ENCODE measurements at regions not wholly inside any gene's neighbourhood (a gene's known extent, or its start where the extent isn't known, plus 50 kb on each side); places are given as distances from the start of the nearest gene placed in this dataset.

DNA sequence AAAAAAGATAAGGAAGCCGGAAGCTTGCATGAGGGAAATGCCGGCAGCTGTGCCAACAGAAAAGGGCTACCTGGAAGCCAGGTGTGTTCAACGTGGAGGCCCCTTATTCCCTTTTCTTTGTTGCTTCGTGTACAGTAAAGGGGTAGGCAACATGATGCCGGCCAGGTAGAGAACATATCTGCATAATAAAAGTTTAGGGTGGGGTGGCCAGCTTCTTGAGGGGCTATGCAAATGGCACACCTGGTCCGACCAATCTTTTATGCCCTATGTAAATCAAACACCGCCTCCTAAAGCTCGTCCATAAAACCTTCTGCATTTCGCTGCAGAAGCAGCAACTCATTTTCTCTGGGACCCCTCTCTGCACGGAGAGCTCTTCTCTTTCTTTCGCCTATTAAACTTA, 911.6 kb downstream of the KCNJ2 start:
- DNase-seq (ENCODE audit: low read depth, low spot score) = no peak
- ChIA-PET POLR2A (no interaction called here), CTCF (no interaction called here)
- no peak for TF ChIP-seq CTCF (IDR thresholded peaks at IDR 0.05; ENCODE audit: low read depth, low read length)
- no peak overlapping the region for H3K27ac ChIP-seq (ENCODE audit: low read depth, low read length)
- H3K4me3 ChIP-seq (ENCODE audit: low read depth, low read length) = no peak overlapping the region
- H3K9me3 ChIP-seq (ENCODE audit: control insufficient read depth, insufficient read depth, low read length) = no peaks in the 10 kb centered on the region
- no peaks in the 10 kb centered on the region for H3K27me3 ChIP-seq (ENCODE audit: control insufficient read depth, insufficient read depth, low read length)

DNA sequence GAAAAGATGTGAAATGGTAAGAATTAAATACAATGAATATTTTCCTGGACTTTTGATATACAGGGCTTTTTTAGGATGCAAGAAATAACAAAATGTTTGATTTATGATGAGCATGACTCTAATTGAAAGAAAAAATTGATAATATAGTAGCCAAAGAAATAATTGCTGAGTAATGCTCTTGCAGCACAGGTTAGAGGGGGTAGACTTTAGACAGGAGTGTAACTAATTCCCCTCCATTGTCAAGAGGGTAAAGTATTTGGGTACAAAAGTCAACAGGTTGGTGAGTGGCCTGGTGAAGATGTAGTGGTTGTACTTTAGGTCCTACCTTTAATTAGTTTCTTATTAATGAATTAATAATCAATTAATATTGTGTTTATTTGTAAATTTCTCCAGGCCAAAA, 912.3 kb downstream of the KCNJ2 start:
- ChIA-PET POLR2A (no interaction called here), CTCF (interaction anchor here (1.2 kb wide), 1 partner anchor 10 kb away, joined by 3 read pairs; no protein-coding TSS in a partner anchor)
- H3K27me3 ChIP-seq (ENCODE audit: control insufficient read depth, insufficient read depth, low read length) = no peaks in the 10 kb centered on the region
- no peak for TF ChIP-seq CTCF (IDR thresholded peaks at IDR 0.05; ENCODE audit: low read depth, low read length)
- H3K27ac ChIP-seq (ENCODE audit: low read depth, low read length) = no peak overlapping the region
- no peak overlapping the region for H3K4me3 ChIP-seq (ENCODE audit: low read depth, low read length)
- H3K9me3 ChIP-seq (ENCODE audit: control insufficient read depth, insufficient read depth, low read length) = no peaks in the 10 kb centered on the region
- no peak for DNase-seq (ENCODE audit: low read depth, low spot score)

DNA sequence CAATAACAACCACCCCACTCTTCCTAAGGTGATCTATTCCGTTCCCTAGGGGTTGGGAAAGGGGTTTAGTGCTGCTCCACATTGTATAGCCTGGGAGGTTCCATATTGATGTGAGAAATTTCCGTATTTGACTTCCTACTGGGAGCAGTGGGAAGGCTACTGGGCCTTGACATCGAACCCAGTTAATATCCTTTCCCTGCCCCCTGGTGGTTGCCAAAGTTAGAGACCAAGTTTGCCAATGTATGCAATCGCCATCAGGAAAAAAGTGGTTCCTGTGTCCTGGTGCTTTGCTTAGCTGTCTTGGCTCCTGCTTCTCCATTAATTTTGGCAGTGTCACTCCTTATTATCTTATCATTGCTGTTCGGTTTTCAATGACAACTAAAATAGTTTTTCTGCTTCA, 914.9 kb downstream of the KCNJ2 start:
- ChIA-PET POLR2A (no interaction called here), CTCF (interaction anchor here (3.1 kb wide), 1 partner anchor 317 kb away, joined by 28 read pairs; no protein-coding TSS in a partner anchor)
- DNase-seq (ENCODE audit: low read depth, low spot score) = no peak
- Histone ChIP-seq H3K9me3 (ENCODE audit: control insufficient read depth, insufficient read depth, low read length) (no peaks in the 10 kb centered on the region), H3K27ac (ENCODE audit: low read depth, low read length) (no peak overlapping the region), H3K27me3 (ENCODE audit: control insufficient read depth, insufficient read depth, low read length) (no peaks in the 10 kb centered on the region), H3K4me3 (ENCODE audit: low read depth, low read length) (no peak overlapping the region)
- TF ChIP-seq CTCF (IDR thresholded peaks at IDR 0.05; ENCODE audit: low read depth, low read length) = peak; percentile 34; the same call in 1 of the 2 replicates

DNA sequence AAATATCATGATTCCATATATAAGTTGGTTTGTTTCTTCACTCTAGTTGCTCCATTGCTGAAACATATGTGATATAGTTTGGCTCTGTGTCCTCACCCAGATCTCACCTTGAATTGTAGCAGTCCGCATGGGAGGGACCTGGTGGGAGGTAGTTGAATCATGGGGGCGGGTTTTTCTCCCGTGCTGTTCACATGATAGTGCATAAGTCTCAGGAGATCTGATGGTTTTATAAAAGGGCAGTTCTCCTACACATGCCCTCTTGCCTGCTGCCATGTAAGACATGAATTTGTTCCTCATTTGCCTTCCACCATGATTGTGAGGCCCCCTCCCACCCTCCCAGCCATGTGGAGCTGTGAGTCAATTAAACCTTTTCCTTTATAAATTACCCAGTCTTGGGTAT, 915.5 kb downstream of the KCNJ2 start:
- H3K4me3 ChIP-seq (ENCODE audit: low read depth, low read length) = no peak overlapping the region
- no peaks in the 10 kb centered on the region for H3K9me3 ChIP-seq (ENCODE audit: control insufficient read depth, insufficient read depth, low read length)
- CTCF ChIA-PET = interaction anchor here (0.6 to 3.1 kb wide), 2 partner anchors 318 to 404 kb away, joined by 3 to 28 read pairs; no protein-coding TSS in a partner anchor
- no peak overlapping the region for H3K27ac ChIP-seq (ENCODE audit: low read depth, low read length)
- no peak for TF ChIP-seq CTCF (IDR thresholded peaks at IDR 0.05; ENCODE audit: low read depth, low read length)
- POLR2A ChIA-PET = no interaction called here
- H3K27me3 ChIP-seq (ENCODE audit: control insufficient read depth, insufficient read depth, low read length) = no peaks in the 10 kb centered on the region
- DNase-seq (ENCODE audit: low read depth, low spot score) = no peak

GRCh38 chr17:71085238-71086033, 916.1 kb downstream of the KCNJ2 start:
- CTCF ChIA-PET = interaction anchor here (0.6 to 3.1 kb wide), 2 partner anchors 318 to 404 kb away, joined by 3 to 28 read pairs; no protein-coding TSS in a partner anchor
- DNase-seq (ENCODE audit: low read depth, low spot score) = no peak
- POLR2A ChIA-PET = no interaction called here
- H3K4me3 ChIP-seq (ENCODE audit: low read depth, low read length) = no peak overlapping the region
- H3K9me3 ChIP-seq (ENCODE audit: control insufficient read depth, insufficient read depth, low read length) = no peaks in the 10 kb centered on the region
- no peak overlapping the region for H3K27ac ChIP-seq (ENCODE audit: low read depth, low read length)
- H3K27me3 ChIP-seq (ENCODE audit: control insufficient read depth, insufficient read depth, low read length) = no peaks in the 10 kb centered on the region
- 0 out of 2 replicates have a peak, but pooled peaks have one; percentile 9 for TF ChIP-seq CTCF (IDR thresholded peaks at IDR 0.05; ENCODE audit: low read depth, low read length)

Measured in AG04450 (cell line).